H9 (cell line): ENCODE measurements at regions not wholly inside any gene's neighbourhood (a gene's known extent, or its start where the extent isn't known, plus 50 kb on each side); places are given as distances from the start of the nearest gene placed in this dataset.

Experiments
- DNase-seq: peaks from one replicate; pipeline ENCODE4 v3.0.0-alpha.2; 2017
- H2AFZ ChIP-seq: one replicate; pipeline ENCODE4 v1.6.1; 2013; ENCODE audit warnings: mild to moderate bottlenecking, low read length, control low read depth, moderate library complexity
- H2AK5ac ChIP-seq: 2 replicates; pipeline ENCODE4 v1.6.1; 2013; ENCODE audit warnings: low read length, control low read depth, mixed read lengths; ENCODE audit not compliant: insufficient read length
- H2BK120ac ChIP-seq: one replicate; pipeline ENCODE4 v1.6.1; 2013; ENCODE audit warnings: low read depth, mild to moderate bottlenecking, low read length, control low read depth, inconsistent platforms; ENCODE audit not compliant: poor library complexity, severe bottlenecking
- H2BK12ac ChIP-seq: 2 replicates; pipeline ENCODE4 v1.6.1; 2013; ENCODE audit warnings: low read length, control low read depth, mixed read lengths, low read depth; ENCODE audit not compliant: insufficient read length
- H2BK15ac ChIP-seq: 2 replicates; pipeline ENCODE4 v1.6.1; 2013; ENCODE audit warnings: low read depth, low read length, control low read depth
- H2BK20ac ChIP-seq: one replicate; pipeline ENCODE4 v1.6.1; 2013; ENCODE audit warnings: low read depth, mild to moderate bottlenecking, low read length, control low read depth, inconsistent platforms; ENCODE audit not compliant: poor library complexity, severe bottlenecking
- H2BK5ac ChIP-seq: 2 replicates; pipeline ENCODE4 v1.6.1; 2013; ENCODE audit warnings: low read length, control low read depth, mixed read lengths; ENCODE audit not compliant: insufficient read length
- H3K14ac ChIP-seq: 2 replicates; pipeline ENCODE4 v1.6.1; 2013; ENCODE audit warnings: low read length, control low read depth; ENCODE audit not compliant: insufficient read depth
- H3K18ac ChIP-seq: 2 replicates; pipeline ENCODE4 v1.6.1; 2013; ENCODE audit warnings: low read depth, mild to moderate bottlenecking, mixed read lengths, low read length, control low read depth; ENCODE audit not compliant: insufficient read length
- H3K23ac ChIP-seq: 2 replicates; pipeline ENCODE4 v1.6.1; 2013; ENCODE audit warnings: low read length, control low read depth, mixed read lengths, low read depth; ENCODE audit not compliant: insufficient read length
- H3K23me2 ChIP-seq: 2 replicates; pipeline ENCODE4 v1.6.1; 2013; ENCODE audit warnings: low read depth, mild to moderate bottlenecking, mixed read lengths, low read length, control low read depth; ENCODE audit not compliant: insufficient read length, poor library complexity, severe bottlenecking
- H3K27ac ChIP-seq: 2 replicates; pipeline ENCODE4 v1.5.1; 2013; ENCODE audit warnings: low read length, control low read depth, mixed read lengths, low read depth; ENCODE audit not compliant: insufficient read length
- H3K27me3 ChIP-seq: 2 replicates; pipeline ENCODE4 v1.6.1; 2013; ENCODE audit warnings: low read length, control low read depth, inconsistent platforms; ENCODE audit not compliant: insufficient read depth
- H3K4ac ChIP-seq: 2 replicates; pipeline ENCODE4 v1.6.1; 2013; ENCODE audit warnings: low read depth, mild to moderate bottlenecking, control low read depth, inconsistent platforms, low read length, moderate library complexity
- H3K4me1 ChIP-seq: 2 replicates; pipeline ENCODE4 v1.6.1; 2013; ENCODE audit warnings: low read length, control low read depth, inconsistent platforms; ENCODE audit not compliant: insufficient read depth
- H3K4me2 ChIP-seq: 2 replicates; pipeline ENCODE4 v1.6.1; 2013; ENCODE audit warnings: low read length, control low read depth, mixed read lengths; ENCODE audit not compliant: insufficient read length, insufficient read depth
- H3K56ac ChIP-seq: 2 replicates; pipeline ENCODE4 v1.6.1; 2013; ENCODE audit warnings: low read depth, mild to moderate bottlenecking, mixed read lengths, low read length, control low read depth; ENCODE audit not compliant: insufficient read length
- H3K79me1 ChIP-seq: 2 replicates; pipeline ENCODE4 v1.6.1; 2013; ENCODE audit warnings: low read depth, mild to moderate bottlenecking, moderate library complexity, low read length, control low read depth, inconsistent platforms; ENCODE audit not compliant: insufficient read depth, poor library complexity, severe bottlenecking
- H3K79me2 ChIP-seq: 2 replicates; pipeline ENCODE4 v1.6.1; 2013; ENCODE audit warnings: low read length, control low read depth, inconsistent platforms; ENCODE audit not compliant: insufficient read depth
- H3K9ac ChIP-seq: 2 replicates; pipeline ENCODE4 v1.6.1; 2013; ENCODE audit warnings: low read length, control low read depth, mixed read lengths; ENCODE audit not compliant: insufficient read length; ENCODE audit errors: extremely low read depth
- H3K9me3 ChIP-seq: one replicate; pipeline ENCODE4 v1.6.1; 2013; ENCODE audit warnings: low read depth, low read length, inconsistent platforms; ENCODE audit not compliant: control insufficient read depth
- H3T11ph ChIP-seq: one replicate; pipeline ENCODE4 v1.6.1; 2013; ENCODE audit warnings: mild to moderate bottlenecking, low read length, control low read depth, inconsistent platforms
- H4K20me1 ChIP-seq: one replicate; pipeline ENCODE4 v1.6.1; 2013; ENCODE audit not compliant: control insufficient read depth, insufficient read length, insufficient read depth
- H4K5ac ChIP-seq: 2 replicates; pipeline ENCODE4 v1.6.1; 2013; ENCODE audit warnings: low read depth, mild to moderate bottlenecking, mixed read lengths, low read length, control low read depth; ENCODE audit not compliant: insufficient read length
- H4K8ac ChIP-seq: replicated peaks from 2 replicates; pipeline ENCODE4 v1.6.1; 2013; ENCODE audit warnings: low read length, control low read depth, mixed read lengths, low read depth; ENCODE audit not compliant: insufficient read length
- H4K91ac ChIP-seq: 2 replicates; pipeline ENCODE4 v1.6.1; 2013; ENCODE audit warnings: low read depth, mild to moderate bottlenecking, moderate library complexity, mixed read lengths, low read length, control low read depth; ENCODE audit not compliant: insufficient read length
- H3K27ac Mint-ChIP-seq, 3 experiments: 2 replicates in 2 of 3; 3 replicates in 1 of 3; pipeline ENCODE4 v1.8.0; 2020 to 2021; ENCODE audit warnings: mixed read lengths in 3 of 3, mild to moderate bottlenecking in 1 of 3, moderate library complexity in 1 of 3
- H3K27me3 Mint-ChIP-seq: 2 replicates; pipeline ENCODE4 v1.8.0; 2021; ENCODE audit warnings: low read depth, mild to moderate bottlenecking, moderate library complexity, mixed read lengths
- H3K36me3 Mint-ChIP-seq, 3 experiments: 2 replicates in 2 of 3; 3 replicates in 1 of 3; pipeline ENCODE4 v1.8.0; 2020 to 2021; ENCODE audit warnings: low read depth in 3 of 3, mixed read lengths in 3 of 3; ENCODE audit not compliant: insufficient read depth in 1 of 3
- H3K4me1 Mint-ChIP-seq, 2 experiments: 2 replicates each; pipeline ENCODE4 v1.8.0; 2020; ENCODE audit warnings: mixed read lengths in 2 of 2
- H3K4me3 Mint-ChIP-seq, 2 experiments: 2 replicates in 1 of 2; 3 replicates in 1 of 2; pipeline ENCODE4 v1.8.0; 2020 to 2021; ENCODE audit warnings: mild to moderate bottlenecking in 2 of 2, mixed read lengths in 2 of 2, moderate library complexity in 1 of 2
- H3K9me3 Mint-ChIP-seq, 2 experiments: 2 replicates in 1 of 2; 3 replicates in 1 of 2; pipeline ENCODE4 v1.8.0; 2020; ENCODE audit warnings: mild to moderate bottlenecking in 2 of 2, mixed read lengths in 2 of 2, moderate library complexity in 1 of 2
- CTCF ChIP-seq: fragments of 200-600 bp; sonication (generic); conservative IDR thresholded peaks from 3 replicates; pipeline ENCODE4 v1.8.0; 2021; ENCODE audit warnings: antibody characterized with exemption, mild to moderate bottlenecking
- WGBS: extraction: QIAGEN DNeasy Blood & Tissue Kit; methylation state at CpG from one replicate; pipeline ENCODE4 v1.1.7; 2013; ENCODE audit warnings: missing lambda C conversion rate, low lambda C conversion rate, mixed read lengths; ENCODE audit not compliant: insufficient read length; ENCODE audit errors: extremely low coverage; 5-methylcytosine and 5-hydroxymethylcytosine counted together

- no peak overlapping the region for H3K27ac Mint-ChIP-seq
- no peak for DNase-seq
- Histone ChIP-seq H3K4me1 (no peaks in the 10 kb centered on the region; the same call in 1 of the 2 replicates), H4K20me1 (no peaks in the 10 kb centered on the region), H3K18ac (no peak overlapping the region), H4K5ac (no peak overlapping the region), H2BK5ac (no peak overlapping the region), H2BK20ac (no peak overlapping the region), H3K9me3 (no peaks in the 10 kb centered on the region), H3K4me2 (no peak overlapping the region), H2BK120ac (no peak overlapping the region), H3K14ac (no peak overlapping the region), H4K91ac (no peak overlapping the region), H3K9ac (no peak overlapping the region), H3K79me1 (no peaks in the 10 kb centered on the region), H4K8ac (no peak overlapping the region), H3K4ac (no peak overlapping the region), H2AFZ (no peak overlapping the region), H3K27ac (no peak overlapping the region), H2AK5ac (no peak overlapping the region), H2BK15ac (no peak overlapping the region), H2BK12ac (no peak overlapping the region), H3K23ac (no peak overlapping the region), H3K56ac (no peak overlapping the region), H3K23me2 (no peaks in the 10 kb centered on the region), H3T11ph (no peak overlapping the region), H3K27me3 (no peaks in the 10 kb centered on the region), H3K79me2 (no peaks in the 10 kb centered on the region)
- no CpG with 5 or more reads among the region's 3 CpGs for WGBS
- H3K36me3 Mint-ChIP-seq, result no peaks in the 10 kb centered on the region
- no peak overlapping the region for H3K4me3 Mint-ChIP-seq
- H3K9me3 Mint-ChIP-seq, result no peaks in the 10 kb centered on the region
- H3K27me3 Mint-ChIP-seq, result no peaks in the 10 kb centered on the region
- TF ChIP-seq CTCF, result no peak
- peaks cover 16 to 26% of the 10 kb centered on the region in 2 experiments for H3K4me1 Mint-ChIP-seq
These were observed 128.5 kb upstream of the SALL4 start for GRCh38 chr20:51930775-51931174.
